ENCODE measurements at regions not wholly inside any gene's neighbourhood (a gene's known extent, or its start where the extent isn't known, plus 50 kb on each side); places are given as distances from the start of the nearest gene placed in this dataset.

DNA sequence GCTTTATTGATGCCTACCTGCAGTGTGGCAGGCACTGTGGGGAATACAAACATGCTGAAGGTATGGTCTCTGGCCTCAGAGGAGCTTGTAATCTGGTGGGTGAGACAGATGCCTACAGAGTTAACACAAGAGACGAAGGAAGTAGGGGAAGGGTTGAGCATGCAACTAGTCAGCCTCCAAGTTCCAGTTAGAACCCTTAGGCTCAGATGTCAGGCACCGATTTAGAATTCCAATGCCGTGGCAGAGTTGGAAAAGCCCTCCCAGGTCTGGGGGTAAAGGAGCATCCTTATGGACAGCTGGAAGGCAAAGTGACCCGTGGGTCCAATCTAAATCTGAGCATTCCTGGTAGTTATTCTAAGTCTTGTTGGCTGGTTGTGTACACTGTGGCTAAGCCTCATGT lies 132.9 kb upstream of the GJB5 start:
- H3K9ac ChIP-seq (ENCODE audit: low read length) = no peak overlapping the region
- DNase-seq (ENCODE audit: low read depth, low spot score) (no peak), ATAC-seq (no peak)
- no peak overlapping the region for H2AFZ ChIP-seq (ENCODE audit: low read depth, low read length, poor library complexity, severe bottlenecking)
- H3K27me3 ChIP-seq (ENCODE audit: insufficient read depth, low read length) = peaks cover 66% of the 10 kb centered on the region
- intact Hi-C loops (cut with micrococcal nuclease) = no loop called here
- POLR2A ChIA-PET = no interaction called here
- no peak overlapping the region for H3K4me2 ChIP-seq (ENCODE audit: low read length)
- no peaks in the 10 kb centered on the region for H3K9me2 ChIP-seq (ENCODE audit: insufficient read depth)
- TF ChIP-seq YY1 (IDR thresholded peaks at IDR 0.05; ENCODE audit: extremely low read depth, insufficient replicate concordance, low read depth, low read length) (no peak), ZFX (IDR thresholded peaks at IDR 0.05) (no peak)
- no peaks in the 10 kb centered on the region for H3K36me3 ChIP-seq (ENCODE audit: control insufficient read depth in 1 of 2, insufficient read depth in 2 of 2, low read length in 2 of 2)
- H3K9me3 ChIP-seq (ENCODE audit: control insufficient read depth in 1 of 2, insufficient read depth in 1 of 2, low read depth in 1 of 2, low read length in 2 of 2) = no peaks in the 10 kb centered on the region
- H3K4me3 ChIP-seq (replicated peaks in 1 of 2; ENCODE audit: low read depth in 1 of 2, low read length in 2 of 2) = no peak overlapping the region
- H4K20me1 ChIP-seq (ENCODE audit: insufficient read depth) = no peaks in the 10 kb centered on the region
- no peak overlapping the region for H3K27ac ChIP-seq (ENCODE audit: low read depth, low read length)
- BruUV-seq (replicated peaks) = no TSS peak
- no peaks in the 10 kb centered on the region for H3K79me2 ChIP-seq (ENCODE audit: insufficient read depth, low read length)
- CTCF ChIA-PET = no interaction called here
- RAD21 ChIA-PET (ENCODE audit: low non-redundant PET in 1 of 2, low total read pairs in 2 of 2, uncharacterized antibody in 2 of 2, unreplicated experiment in 2 of 2) = no interaction called here
- no peaks in the 10 kb centered on the region for H3K4me1 ChIP-seq (ENCODE audit: control insufficient read depth in 1 of 2, insufficient read depth in 2 of 2, low read length in 2 of 2)

DNA sequence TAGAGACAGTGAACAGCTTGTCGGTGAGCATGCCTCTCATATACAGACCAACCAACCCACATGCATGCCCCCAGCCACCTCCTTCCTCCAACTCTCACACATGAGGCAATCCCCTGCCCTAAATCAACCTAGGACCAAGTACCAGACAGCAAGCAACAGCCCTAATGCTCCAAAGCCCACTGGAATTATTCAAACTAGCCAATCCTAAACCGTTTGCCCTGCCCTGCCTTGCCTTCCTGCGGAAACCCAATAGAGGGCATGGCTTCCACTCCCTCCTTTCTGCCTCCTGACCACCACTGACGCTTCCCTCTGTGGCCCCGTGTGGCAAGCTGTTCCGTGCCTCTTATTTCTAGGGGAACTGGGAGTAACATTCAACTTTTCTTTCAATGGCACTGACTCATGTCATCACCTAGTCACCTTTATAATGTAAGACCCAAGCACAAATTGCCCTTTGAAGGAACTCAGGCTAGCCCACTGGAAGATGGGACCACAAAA lies 129.3 kb upstream of the GJB5 start:
- ChIA-PET RAD21 (ENCODE audit: low non-redundant PET in 1 of 2, low total read pairs in 2 of 2, uncharacterized antibody in 2 of 2, unreplicated experiment in 2 of 2) (no interaction called here), CTCF (no interaction called here), POLR2A (no interaction called here)
- Histone ChIP-seq H3K27ac (ENCODE audit: low read depth, low read length) (no peak overlapping the region), H3K9me3 (ENCODE audit: control insufficient read depth in 1 of 2, insufficient read depth in 1 of 2, low read depth in 1 of 2, low read length in 2 of 2) (no peaks in the 10 kb centered on the region), H3K4me2 (ENCODE audit: low read length) (no peak overlapping the region), H3K4me1 (ENCODE audit: control insufficient read depth in 1 of 2, insufficient read depth in 2 of 2, low read length in 2 of 2) (no peaks in the 10 kb centered on the region), H3K79me2 (ENCODE audit: insufficient read depth, low read length) (no peaks in the 10 kb centered on the region), H3K27me3 (ENCODE audit: insufficient read depth, low read length) (peaks cover 34% of the 10 kb centered on the region), H3K36me3 (ENCODE audit: control insufficient read depth in 1 of 2, insufficient read depth in 2 of 2, low read length in 2 of 2) (no peaks in the 10 kb centered on the region), H4K20me1 (ENCODE audit: insufficient read depth) (no peaks in the 10 kb centered on the region), H2AFZ (ENCODE audit: low read depth, low read length, poor library complexity, severe bottlenecking) (no peak overlapping the region), H3K9me2 (ENCODE audit: insufficient read depth) (no peaks in the 10 kb centered on the region), H3K4me3 (replicated peaks in 1 of 2; ENCODE audit: low read depth in 1 of 2, low read length in 2 of 2) (no peak overlapping the region), H3K9ac (ENCODE audit: low read length) (no peak overlapping the region)
- no TSS peak for BruUV-seq (replicated peaks)
- no peak for ATAC-seq
- intact Hi-C loops (cut with micrococcal nuclease) = no loop called here
- TF ChIP-seq POLR2AphosphoS5 (IDR thresholded peaks at IDR 0.05; ENCODE audit: low read depth, low read length) = no peak
- TF ChIP-seq, protein P1, sequence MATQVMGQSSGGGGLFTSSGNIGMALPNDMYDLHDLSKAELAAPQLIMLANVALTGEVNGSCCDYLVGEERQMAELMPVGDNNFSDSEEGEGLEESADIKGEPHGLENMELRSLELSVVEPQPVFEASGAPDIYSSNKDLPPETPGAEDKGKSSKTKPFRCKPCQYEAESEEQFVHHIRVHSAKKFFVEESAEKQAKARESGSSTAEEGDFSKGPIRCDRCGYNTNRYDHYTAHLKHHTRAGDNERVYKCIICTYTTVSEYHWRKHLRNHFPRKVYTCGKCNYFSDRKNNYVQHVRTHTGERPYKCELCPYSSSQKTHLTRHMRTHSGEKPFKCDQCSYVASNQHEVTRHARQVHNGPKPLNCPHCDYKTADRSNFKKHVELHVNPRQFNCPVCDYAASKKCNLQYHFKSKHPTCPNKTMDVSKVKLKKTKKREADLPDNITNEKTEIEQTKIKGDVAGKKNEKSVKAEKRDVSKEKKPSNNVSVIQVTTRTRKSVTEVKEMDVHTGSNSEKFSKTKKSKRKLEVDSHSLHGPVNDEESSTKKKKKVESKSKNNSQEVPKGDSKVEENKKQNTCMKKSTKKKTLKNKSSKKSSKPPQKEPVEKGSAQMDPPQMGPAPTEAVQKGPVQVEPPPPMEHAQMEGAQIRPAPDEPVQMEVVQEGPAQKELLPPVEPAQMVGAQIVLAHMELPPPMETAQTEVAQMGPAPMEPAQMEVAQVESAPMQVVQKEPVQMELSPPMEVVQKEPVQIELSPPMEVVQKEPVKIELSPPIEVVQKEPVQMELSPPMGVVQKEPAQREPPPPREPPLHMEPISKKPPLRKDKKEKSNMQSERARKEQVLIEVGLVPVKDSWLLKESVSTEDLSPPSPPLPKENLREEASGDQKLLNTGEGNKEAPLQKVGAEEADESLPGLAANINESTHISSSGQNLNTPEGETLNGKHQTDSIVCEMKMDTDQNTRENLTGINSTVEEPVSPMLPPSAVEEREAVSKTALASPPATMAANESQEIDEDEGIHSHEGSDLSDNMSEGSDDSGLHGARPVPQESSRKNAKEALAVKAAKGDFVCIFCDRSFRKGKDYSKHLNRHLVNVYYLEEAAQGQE (IDR thresholded peaks at IDR 0.05; ENCODE audit: low read depth) = no peak
- TF ChIP-seq RAD21 (IDR thresholded peaks at IDR 0.05; ENCODE audit: low read depth) = no peak
- TF ChIP-seq CEBPB (IDR thresholded peaks at IDR 0.05; ENCODE audit: low read depth) = no peak
- TF ChIP-seq YY1 (IDR thresholded peaks at IDR 0.05; ENCODE audit: extremely low read depth, insufficient replicate concordance, low read depth, low read length) = no peak
- no peak for TF ChIP-seq JUND (IDR thresholded peaks at IDR 0.05)
- no peak for TF ChIP-seq TCF7L2 (IDR thresholded peaks at IDR 0.05; ENCODE audit: borderline replicate concordance, extremely low read depth, insufficient read depth, insufficient read length)
- TF ChIP-seq EZH2 (IDR thresholded peaks at IDR 0.05) = no peak
- DNase-seq (ENCODE audit: low read depth, low spot score) = no peak

Data from HCT116 (cell line).